H1 (cell line): ENCODE measurements at regions not wholly inside any gene's neighbourhood (a gene's known extent, or its start where the extent isn't known, plus 50 kb on each side); places are given as distances from the start of the nearest gene placed in this dataset.

ENCODE experiments used
- CHD1 ChIP-seq: IDR thresholded peaks from 2 replicates; pipeline ENCODE4 v1.6.1; 2012; ENCODE audit warnings: low read depth, low read length, improper control_type of control experiment
- CREB1 ChIP-seq: IDR thresholded peaks from 2 replicates; pipeline ENCODE4 v1.6.1; 2012; ENCODE audit warnings: inconsistent platforms
- HDAC6 ChIP-seq: IDR thresholded peaks from one replicate; pipeline ENCODE4 v1.7.1; 2012; ENCODE audit warnings: low read depth, mild to moderate bottlenecking, inconsistent platforms, low read length, moderate library complexity
- KDM5A ChIP-seq: fragments of 200-600 bp; IDR thresholded peaks from 2 replicates; pipeline ENCODE4 v1.7.1; 2012; ENCODE audit warnings: mild to moderate bottlenecking, low read length, inconsistent platforms, mixed read lengths
- NANOG ChIP-seq: IDR thresholded peaks from 2 replicates; pipeline ENCODE4 v1.6.1; 2011; ENCODE audit warnings: low read length, low read depth, mild to moderate bottlenecking, inconsistent platforms; ENCODE audit not compliant: insufficient read depth, poor library complexity, severe bottlenecking
- POLR2A ChIP-seq, 2 experiments: IDR thresholded peaks; 1 replicate in 1 of 2; 2 replicates in 1 of 2; pipeline ENCODE4 v1.6.1; 2011; ENCODE audit warnings: low read depth in 2 of 2, low read length in 2 of 2, mild to moderate bottlenecking in 2 of 2; ENCODE audit errors: control extremely low read depth in 1 of 2
- POLR2AphosphoS5 ChIP-seq: IDR thresholded peaks from 2 replicates; pipeline ENCODE4 v1.6.1; 2011; ENCODE audit warnings: low read depth, low read length
- YY1 ChIP-seq: IDR thresholded peaks from 2 replicates; pipeline ENCODE4 v1.6.1; 2011; ENCODE audit warnings: low read depth, mild to moderate bottlenecking, low read length
- TF ChIP-seq, protein P1 (sequence below), 3 experiments: IDR thresholded peaks; 1 replicate in 2 of 3; 2 replicates in 1 of 3; pipeline versions ENCODE4 v1.5.1 to v1.6.1; 2011; ENCODE audit warnings: low read length in 3 of 3, mild to moderate bottlenecking in 3 of 3, inconsistent platforms in 2 of 3, low read depth in 1 of 3, moderate library complexity in 1 of 3; ENCODE audit not compliant: insufficient read depth in 1 of 3; ENCODE audit errors: control extremely low read depth in 1 of 3
- TF ChIP-seq, protein P2 (sequence below): IDR thresholded peaks from 2 replicates; pipeline ENCODE4 v1.6.1; 2011; ENCODE audit warnings: low read length, improper control_type of control experiment
- TF ChIP-seq, protein P3 (sequence below): IDR thresholded peaks from 2 replicates; pipeline ENCODE4 v1.6.1; 2012; ENCODE audit warnings: low read length, inconsistent platforms

- TF ChIP-seq, protein P1, sequence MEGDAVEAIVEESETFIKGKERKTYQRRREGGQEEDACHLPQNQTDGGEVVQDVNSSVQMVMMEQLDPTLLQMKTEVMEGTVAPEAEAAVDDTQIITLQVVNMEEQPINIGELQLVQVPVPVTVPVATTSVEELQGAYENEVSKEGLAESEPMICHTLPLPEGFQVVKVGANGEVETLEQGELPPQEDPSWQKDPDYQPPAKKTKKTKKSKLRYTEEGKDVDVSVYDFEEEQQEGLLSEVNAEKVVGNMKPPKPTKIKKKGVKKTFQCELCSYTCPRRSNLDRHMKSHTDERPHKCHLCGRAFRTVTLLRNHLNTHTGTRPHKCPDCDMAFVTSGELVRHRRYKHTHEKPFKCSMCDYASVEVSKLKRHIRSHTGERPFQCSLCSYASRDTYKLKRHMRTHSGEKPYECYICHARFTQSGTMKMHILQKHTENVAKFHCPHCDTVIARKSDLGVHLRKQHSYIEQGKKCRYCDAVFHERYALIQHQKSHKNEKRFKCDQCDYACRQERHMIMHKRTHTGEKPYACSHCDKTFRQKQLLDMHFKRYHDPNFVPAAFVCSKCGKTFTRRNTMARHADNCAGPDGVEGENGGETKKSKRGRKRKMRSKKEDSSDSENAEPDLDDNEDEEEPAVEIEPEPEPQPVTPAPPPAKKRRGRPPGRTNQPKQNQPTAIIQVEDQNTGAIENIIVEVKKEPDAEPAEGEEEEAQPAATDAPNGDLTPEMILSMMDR (IDR thresholded peaks at IDR 0.05; ENCODE audit: control extremely low read depth in 1 of 3, insufficient read depth in 1 of 3, low read depth in 1 of 3, low read length in 3 of 3): no peak
- TF ChIP-seq CHD1 (no peak), CREB1 (no peak), POLR2A (IDR thresholded peaks at IDR 0.05; ENCODE audit: control extremely low read depth in 1 of 2, low read depth in 2 of 2, low read length in 2 of 2) (no peak), YY1 (no peak), HDAC6 (no peak), NANOG (no peak), POLR2AphosphoS5 (no peak), KDM5A (no peak)
- TF ChIP-seq, protein P2, sequence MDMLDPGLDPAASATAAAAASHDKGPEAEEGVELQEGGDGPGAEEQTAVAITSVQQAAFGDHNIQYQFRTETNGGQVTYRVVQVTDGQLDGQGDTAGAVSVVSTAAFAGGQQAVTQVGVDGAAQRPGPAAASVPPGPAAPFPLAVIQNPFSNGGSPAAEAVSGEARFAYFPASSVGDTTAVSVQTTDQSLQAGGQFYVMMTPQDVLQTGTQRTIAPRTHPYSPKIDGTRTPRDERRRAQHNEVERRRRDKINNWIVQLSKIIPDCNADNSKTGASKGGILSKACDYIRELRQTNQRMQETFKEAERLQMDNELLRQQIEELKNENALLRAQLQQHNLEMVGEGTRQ: no peak
- TF ChIP-seq, protein P3, sequence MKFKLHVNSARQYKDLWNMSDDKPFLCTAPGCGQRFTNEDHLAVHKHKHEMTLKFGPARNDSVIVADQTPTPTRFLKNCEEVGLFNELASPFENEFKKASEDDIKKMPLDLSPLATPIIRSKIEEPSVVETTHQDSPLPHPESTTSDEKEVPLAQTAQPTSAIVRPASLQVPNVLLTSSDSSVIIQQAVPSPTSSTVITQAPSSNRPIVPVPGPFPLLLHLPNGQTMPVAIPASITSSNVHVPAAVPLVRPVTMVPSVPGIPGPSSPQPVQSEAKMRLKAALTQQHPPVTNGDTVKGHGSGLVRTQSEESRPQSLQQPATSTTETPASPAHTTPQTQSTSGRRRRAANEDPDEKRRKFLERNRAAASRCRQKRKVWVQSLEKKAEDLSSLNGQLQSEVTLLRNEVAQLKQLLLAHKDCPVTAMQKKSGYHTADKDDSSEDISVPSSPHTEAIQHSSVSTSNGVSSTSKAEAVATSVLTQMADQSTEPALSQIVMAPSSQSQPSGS: no peak
Measured at GRCh38 chr20:48164034-48164433, 378.8 kb upstream of the SULF2 start.
